ENCODE measurements at regions not wholly inside any gene's neighbourhood (a gene's known extent, or its start where the extent isn't known, plus 50 kb on each side); places are given as distances from the start of the nearest gene placed in this dataset.
A peak's percentile ranks its signal among the peaks of the same experiment; 100 is the strongest.

DNA sequence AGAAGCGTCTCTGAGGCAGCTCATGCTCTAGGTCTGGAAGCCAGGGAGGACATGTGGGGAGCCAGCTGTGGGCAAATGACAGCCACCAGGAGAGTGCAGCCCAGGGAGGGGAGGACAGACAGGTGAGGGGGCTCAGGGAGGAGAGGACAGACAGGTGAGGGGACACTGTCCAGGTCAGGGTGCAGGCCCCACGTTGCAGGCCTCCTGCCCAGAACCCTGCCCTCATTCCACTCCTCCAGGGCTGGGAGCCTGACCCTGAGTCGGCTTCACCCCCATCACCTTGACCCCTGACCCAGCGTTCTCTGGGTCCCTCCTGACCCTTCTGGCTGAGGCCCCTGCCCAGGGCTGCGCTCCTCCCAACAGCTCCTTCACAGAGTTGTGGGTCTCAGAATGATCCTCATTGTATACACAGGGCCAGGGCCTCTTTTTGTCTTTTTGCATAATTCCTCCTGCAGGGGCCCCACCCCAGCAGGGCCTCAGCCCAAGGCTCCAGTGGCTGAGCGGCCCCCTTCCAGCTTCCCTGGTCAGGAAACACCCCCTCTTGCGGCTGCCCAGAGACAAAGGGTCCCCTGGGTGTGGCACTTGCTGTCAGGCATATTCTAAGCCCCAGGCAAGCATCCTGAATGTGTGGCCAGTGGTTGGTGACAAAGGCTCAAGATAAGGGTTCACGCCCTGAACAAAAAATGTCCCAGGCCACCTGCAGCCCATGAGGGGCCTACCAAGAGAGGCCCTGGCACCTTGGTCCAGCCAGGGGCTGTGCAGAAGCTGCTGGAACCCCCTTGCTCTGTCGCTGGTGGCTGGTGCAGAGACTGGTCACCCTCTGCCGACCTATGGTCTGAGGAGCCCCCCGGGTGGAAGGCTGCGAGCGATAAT, 853.0 kb downstream of the BRD1 start:
- DNase-seq (no peak), ATAC-seq (no peak)
- POLR2A ChIA-PET: no interaction called here
- H3K36me3 Mint-ChIP-seq: no peaks in the 10 kb centered on the region
- H3K9me3 Mint-ChIP-seq: peaks cover 0 to 5% (median 0%) of the 10 kb centered on the region in 9 donors
- H3K4me3 Mint-ChIP-seq: no peak overlapping the region
- no peak overlapping the region for H3K27ac Mint-ChIP-seq
- no peaks in the 10 kb centered on the region for H3K4me1 Mint-ChIP-seq
- peaks cover 5 to 68% (median 19%) of the 10 kb centered on the region in 5 donors for H3K27me3 Mint-ChIP-seq

DNA sequence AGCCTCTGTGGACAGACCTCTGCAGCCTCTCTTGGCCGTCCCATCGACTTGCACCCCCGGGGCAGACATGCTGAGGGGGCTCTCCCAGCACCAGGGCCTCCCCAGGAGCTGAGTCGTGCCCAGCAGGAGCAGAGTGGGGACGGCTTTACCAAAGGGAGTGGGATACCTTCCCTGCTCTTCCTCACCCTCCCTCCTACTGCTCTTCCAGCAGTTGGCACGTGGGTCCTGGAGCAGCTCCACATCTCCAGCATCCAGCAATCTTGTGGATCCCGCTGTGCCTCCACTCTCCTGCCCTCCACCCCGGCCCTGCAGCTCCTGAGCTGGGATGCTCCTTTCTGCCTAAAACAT, 854.0 kb downstream of the BRD1 start:
- no peak for ATAC-seq
- peaks cover 5 to 63% (median 19%) of the 10 kb centered on the region in 5 donors for H3K27me3 Mint-ChIP-seq
- no peaks in the 10 kb centered on the region for H3K36me3 Mint-ChIP-seq
- H3K9me3 Mint-ChIP-seq: peaks cover 0 to 1% (median 0%) of the 10 kb centered on the region in 9 donors
- no peak overlapping the region for H3K4me3 Mint-ChIP-seq
- peak overlapping the region in 1 of 10 donors; percentile 41 for H3K27ac Mint-ChIP-seq
- POLR2A ChIA-PET: no interaction called here
- DNase-seq: no peak
- H3K4me1 Mint-ChIP-seq: no peaks in the 10 kb centered on the region

DNA sequence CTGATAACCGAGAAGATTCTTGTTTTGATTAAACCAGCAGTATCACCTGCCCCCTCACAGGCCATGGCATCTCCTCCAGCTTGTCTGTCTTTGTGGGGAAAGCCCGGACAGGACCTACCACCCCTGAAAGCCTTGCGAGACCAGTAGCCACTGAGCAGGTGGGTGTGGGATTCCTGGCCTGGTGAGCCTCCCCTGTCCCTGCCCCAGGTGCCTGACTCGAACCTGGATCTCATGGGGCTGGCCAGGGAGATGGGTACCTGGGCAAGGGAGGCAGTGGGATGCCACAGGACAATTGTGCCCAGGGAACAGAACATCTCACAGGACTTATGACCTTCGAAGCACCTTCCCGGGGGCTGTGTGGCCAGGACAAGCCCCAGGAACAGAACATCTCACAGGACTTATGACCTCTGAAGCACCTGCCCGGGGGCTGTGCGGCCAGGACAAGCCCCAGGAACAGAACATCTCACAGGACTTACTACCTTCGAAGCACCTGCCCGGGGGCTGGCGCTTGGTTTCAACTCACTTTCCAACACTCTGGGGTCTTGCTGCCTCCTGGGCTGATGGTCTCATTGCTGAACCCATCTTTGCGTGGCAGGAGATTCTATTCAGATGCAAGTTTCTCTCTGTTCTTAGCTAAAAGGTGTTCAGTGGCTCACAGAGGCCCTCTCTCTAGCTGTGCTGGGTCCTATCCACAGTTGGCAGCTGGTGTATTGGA, 854.5 kb downstream of the BRD1 start:
- H3K27ac Mint-ChIP-seq: no peak overlapping the region
- POLR2A ChIA-PET: no interaction called here
- H3K4me3 Mint-ChIP-seq: no peak overlapping the region
- H3K36me3 Mint-ChIP-seq: no peaks in the 10 kb centered on the region
- no peaks in the 10 kb centered on the region for H3K4me1 Mint-ChIP-seq
- H3K27me3 Mint-ChIP-seq: peaks cover 5 to 58% (median 19%) of the 10 kb centered on the region in 5 donors
- H3K9me3 Mint-ChIP-seq: no peaks in the 10 kb centered on the region
- DNase-seq: peak in 1 of 10 donors; percentile 13
- ATAC-seq: no peak

DNA sequence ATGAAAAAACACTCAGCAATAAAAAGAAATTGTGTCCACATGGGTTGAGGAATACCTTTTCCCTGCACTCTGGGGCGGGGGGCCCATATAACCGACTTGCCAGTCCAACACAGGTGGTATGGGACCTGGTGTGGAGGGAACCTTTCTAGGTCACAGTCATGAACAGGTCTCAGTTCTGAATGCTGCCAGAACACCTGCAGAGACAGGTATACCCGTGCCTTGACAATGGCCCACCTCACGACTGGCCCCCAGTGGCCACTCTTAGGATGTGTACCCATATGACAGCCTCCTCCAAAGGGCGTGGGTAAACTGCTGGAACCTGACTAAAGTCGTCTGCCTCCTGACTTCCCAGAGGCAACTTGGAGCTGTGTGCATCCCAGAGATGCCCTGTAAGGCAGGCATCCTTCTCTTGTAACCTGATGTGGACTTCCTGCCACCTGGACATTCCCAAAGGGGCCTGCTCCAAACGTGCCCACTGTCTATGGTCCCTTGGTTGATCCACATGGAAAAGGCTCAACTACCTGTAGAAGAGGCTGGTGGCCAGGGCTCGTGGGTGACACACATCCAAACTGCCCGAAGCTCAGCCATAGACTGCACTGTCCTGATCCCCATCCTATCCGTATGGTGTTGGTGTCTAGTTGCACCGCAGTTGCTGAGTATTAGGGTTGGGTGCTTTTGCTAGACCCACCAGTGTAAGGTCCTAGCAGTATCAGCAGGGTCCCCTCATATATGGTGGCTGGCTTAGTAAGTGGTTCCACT, 859.3 kb downstream of the BRD1 start:
- Mint-ChIP-seq H3K4me1 (no peaks in the 10 kb centered on the region), H3K27ac (peak overlapping the region in 1 of 10 donors; percentile 56), H3K27me3 (peaks cover 8 to 24% (median 11%) of the 10 kb centered on the region in 5 donors), H3K9me3 (peaks cover 0 to 5% (median 0%) of the 10 kb centered on the region in 9 donors), H3K36me3 (peaks cover 0 to 5% (median 0%) of the 10 kb centered on the region in 3 donors), H3K4me3 (no peak overlapping the region)
- ATAC-seq (peak; percentile 52 to 73), DNase-seq (peak in 3 of 10 donors; percentile 6 to 26 (median 11))
- POLR2A ChIA-PET: no interaction called here

DNA sequence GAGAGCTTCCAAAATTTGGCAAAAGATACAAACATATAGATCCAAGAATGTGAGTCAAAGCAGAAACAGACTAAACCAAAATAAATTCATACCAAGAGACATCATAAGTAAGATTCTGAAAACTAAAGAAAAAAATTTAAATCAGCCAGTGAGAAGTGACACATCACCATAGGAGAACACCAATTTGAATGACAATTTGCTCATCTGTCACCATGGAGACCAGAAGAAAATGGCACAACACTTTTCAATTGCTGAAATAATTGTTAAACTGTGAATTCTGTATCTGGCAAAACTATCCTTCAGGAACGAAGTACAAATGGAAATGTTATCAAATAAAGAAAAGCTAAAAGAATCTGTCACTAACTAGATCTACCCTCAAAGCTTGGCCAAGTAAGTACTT, 864.3 kb downstream of the BRD1 start:
- H3K9me3 Mint-ChIP-seq: peaks cover 0 to 5% (median 0%) of the 10 kb centered on the region in 9 donors
- no peak overlapping the region for H3K27ac Mint-ChIP-seq
- ATAC-seq (no peak), DNase-seq (no peak)
- no peak overlapping the region for H3K4me3 Mint-ChIP-seq
- H3K27me3 Mint-ChIP-seq: peaks cover 21 to 52% (median 41%) of the 10 kb centered on the region in 5 donors
- POLR2A ChIA-PET: interaction anchor here (0.6 kb wide), 1 partner anchor 121 kb away, joined by 4 read pairs; no protein-coding TSS in a partner anchor
- H3K36me3 Mint-ChIP-seq: peaks cover 0 to 5% (median 0%) of the 10 kb centered on the region in 3 donors
- H3K4me1 Mint-ChIP-seq: no peaks in the 10 kb centered on the region

DNA sequence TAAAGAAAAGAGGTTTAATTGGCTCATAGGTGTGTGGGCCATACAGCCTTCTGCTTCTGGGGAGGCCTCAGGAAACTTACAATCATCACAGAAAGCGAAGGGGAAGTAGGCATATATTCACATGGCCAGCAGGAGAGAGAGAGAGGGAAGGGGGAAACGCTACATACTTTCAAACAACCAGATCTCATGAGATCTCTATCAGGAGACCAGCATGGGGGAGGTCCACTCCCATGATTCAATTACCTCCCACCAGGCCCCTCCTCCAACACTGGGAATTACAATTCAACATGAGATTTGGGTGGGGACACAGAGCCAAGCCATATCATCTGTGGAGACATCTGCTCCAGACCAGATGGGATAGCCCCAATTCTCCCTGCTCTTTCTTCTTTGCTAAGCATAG, 866.0 kb downstream of the BRD1 start:
- Mint-ChIP-seq H3K27me3 (peaks cover 22 to 54% (median 48%) of the 10 kb centered on the region in 5 donors), H3K27ac (no peak overlapping the region), H3K36me3 (peaks cover 0 to 5% (median 0%) of the 10 kb centered on the region in 3 donors), H3K4me1 (peaks cover 0 to 4% (median 0%) of the 10 kb centered on the region in 4 donors), H3K9me3 (peaks cover 0 to 8% (median 0%) of the 10 kb centered on the region in 9 donors), H3K4me3 (no peak overlapping the region)
- POLR2A ChIA-PET: no interaction called here
- DNase-seq (no peak), ATAC-seq (no peak)

DNA sequence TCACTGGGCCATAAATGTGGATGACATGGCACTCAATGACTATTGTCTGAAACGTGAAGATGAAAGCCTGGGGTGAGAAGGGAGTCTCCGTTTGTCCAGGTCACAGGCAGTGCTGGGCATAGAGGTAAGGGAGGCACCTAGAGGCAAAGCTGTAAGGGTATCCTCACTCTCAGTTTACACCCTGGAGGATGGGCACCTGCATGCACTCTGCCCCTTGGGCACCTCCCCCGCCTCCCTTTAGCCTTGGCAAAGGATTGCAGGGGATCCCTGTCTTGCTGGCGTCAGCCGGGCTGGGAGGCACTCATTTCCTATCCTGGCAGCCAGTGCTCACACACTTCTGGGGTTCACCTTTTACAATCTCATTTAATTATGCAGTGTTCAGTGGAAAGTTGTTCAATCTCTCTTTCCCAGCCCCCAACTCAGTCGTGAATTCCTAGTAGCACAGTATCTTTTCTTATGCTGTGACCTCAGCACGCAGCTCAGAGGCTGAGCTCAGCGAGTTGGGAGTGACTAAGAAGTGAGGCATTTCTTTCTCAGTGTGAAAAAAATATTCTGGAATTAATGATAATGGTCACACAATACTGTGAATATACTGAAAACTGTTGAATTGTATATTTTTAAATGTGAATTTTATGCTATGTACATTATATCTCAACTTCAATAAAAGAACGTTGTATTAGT, 866.6 kb downstream of the BRD1 start:
- H3K9me3 Mint-ChIP-seq: peaks cover 0 to 12% (median 0%) of the 10 kb centered on the region in 9 donors
- no peak overlapping the region for H3K27ac Mint-ChIP-seq
- ATAC-seq (no peak), DNase-seq (peak in 1 of 10 donors; percentile 14)
- H3K27me3 Mint-ChIP-seq: peaks cover 22 to 58% (median 48%) of the 10 kb centered on the region in 5 donors
- no peak overlapping the region for H3K4me3 Mint-ChIP-seq
- H3K4me1 Mint-ChIP-seq: peaks cover 0 to 9% (median 0%) of the 10 kb centered on the region in 4 donors
- POLR2A ChIA-PET: no interaction called here
- peaks cover 0 to 5% (median 0%) of the 10 kb centered on the region in 3 donors for H3K36me3 Mint-ChIP-seq

DNA sequence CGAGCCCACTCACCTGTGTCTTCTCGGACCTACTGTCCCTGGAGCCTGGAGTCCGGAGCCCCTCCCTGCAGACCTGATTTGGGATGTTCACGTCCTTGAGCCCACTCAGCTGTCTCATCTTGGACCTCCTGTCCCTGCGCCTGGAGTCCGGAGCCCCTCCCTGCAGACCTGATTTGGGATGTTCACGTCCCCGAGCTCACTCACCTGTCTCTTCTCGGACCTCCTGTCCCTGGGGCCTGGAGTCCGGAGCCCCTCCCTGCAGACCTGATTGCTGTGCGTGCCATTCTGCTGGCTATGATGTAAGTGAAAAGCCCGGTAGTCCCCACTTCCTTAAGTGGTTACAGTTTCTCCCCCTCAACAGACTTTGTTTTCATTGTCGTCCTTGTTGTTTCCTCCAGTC, 867.1 kb downstream of the BRD1 start:
- no peak overlapping the region for H3K27ac Mint-ChIP-seq

DNA sequence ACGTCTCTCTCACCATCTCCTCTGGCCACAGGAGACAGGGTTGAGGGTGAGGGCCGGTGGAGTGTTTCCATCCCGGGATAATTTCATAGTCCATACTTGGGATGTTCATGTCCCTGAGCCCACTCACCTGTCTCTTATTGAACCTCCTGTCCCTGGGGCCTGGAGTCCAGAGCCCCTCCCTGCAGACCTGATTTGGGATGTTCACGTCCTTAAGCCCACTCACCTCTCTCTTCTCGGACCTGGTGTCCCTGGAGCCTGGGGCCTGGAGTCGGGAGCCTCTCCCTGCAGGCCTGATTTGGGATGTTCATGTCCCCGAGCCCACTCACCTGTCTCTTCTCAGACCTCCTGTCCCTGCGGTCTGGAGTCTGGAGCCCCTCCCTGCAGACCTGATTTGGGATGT, 868.2 kb downstream of the BRD1 start:
- Mint-ChIP-seq H3K9me3 (peaks cover 0 to 12% (median 0%) of the 10 kb centered on the region in 9 donors), H3K4me1 (peaks cover 0 to 9% (median 0%) of the 10 kb centered on the region in 4 donors), H3K27ac (no peak overlapping the region), H3K36me3 (peaks cover 0 to 5% (median 0%) of the 10 kb centered on the region in 3 donors), H3K4me3 (no peak overlapping the region), H3K27me3 (peaks cover 22 to 55% (median 48%) of the 10 kb centered on the region in 5 donors)
- peak in 1 of 10 donors; percentile 2 for DNase-seq
- POLR2A ChIA-PET: no interaction called here
- ATAC-seq: no peak

More for the DNA sequence above, 867.1 kb downstream of the BRD1 start:
- POLR2A ChIA-PET: no interaction called here
- Mint-ChIP-seq H3K27me3 (peaks cover 22 to 58% (median 48%) of the 10 kb centered on the region in 5 donors), H3K4me3 (no peak overlapping the region), H3K36me3 (peaks cover 0 to 5% (median 0%) of the 10 kb centered on the region in 3 donors), H3K4me1 (peaks cover 0 to 9% (median 0%) of the 10 kb centered on the region in 4 donors), H3K9me3 (peaks cover 0 to 12% (median 0%) of the 10 kb centered on the region in 9 donors)
- ATAC-seq (no peak), DNase-seq (peak in 1 of 10 donors; percentile 5)

DNA sequence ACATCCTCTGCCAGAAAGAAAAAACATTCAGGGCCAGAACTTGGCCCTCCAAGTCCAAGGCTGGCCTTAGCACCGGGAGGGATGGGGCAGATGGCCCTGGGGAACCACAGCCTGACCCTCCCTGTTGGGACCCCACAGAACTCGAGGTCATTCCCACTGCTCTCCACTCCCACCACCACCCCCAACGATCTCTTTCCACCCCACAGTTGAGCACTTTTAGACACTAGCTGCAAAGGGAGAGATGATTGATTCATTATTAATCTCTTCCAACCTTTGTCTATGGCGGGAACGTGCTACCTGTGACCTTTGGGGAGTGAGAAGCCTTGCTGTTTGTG, 869.7 kb downstream of the BRD1 start:
- POLR2A ChIA-PET: no interaction called here
- Mint-ChIP-seq H3K36me3 (no peaks in the 10 kb centered on the region), H3K4me1 (peaks cover 0 to 9% (median 0%) of the 10 kb centered on the region in 4 donors), H3K9me3 (peaks cover 0 to 8% (median 0%) of the 10 kb centered on the region in 9 donors), H3K4me3 (no peak overlapping the region), H3K27ac (no peak overlapping the region), H3K27me3 (peaks cover 13 to 47% (median 36%) of the 10 kb centered on the region in 5 donors)
- DNase-seq (peak in 1 of 10 donors; percentile 7), ATAC-seq (no peak)

DNA sequence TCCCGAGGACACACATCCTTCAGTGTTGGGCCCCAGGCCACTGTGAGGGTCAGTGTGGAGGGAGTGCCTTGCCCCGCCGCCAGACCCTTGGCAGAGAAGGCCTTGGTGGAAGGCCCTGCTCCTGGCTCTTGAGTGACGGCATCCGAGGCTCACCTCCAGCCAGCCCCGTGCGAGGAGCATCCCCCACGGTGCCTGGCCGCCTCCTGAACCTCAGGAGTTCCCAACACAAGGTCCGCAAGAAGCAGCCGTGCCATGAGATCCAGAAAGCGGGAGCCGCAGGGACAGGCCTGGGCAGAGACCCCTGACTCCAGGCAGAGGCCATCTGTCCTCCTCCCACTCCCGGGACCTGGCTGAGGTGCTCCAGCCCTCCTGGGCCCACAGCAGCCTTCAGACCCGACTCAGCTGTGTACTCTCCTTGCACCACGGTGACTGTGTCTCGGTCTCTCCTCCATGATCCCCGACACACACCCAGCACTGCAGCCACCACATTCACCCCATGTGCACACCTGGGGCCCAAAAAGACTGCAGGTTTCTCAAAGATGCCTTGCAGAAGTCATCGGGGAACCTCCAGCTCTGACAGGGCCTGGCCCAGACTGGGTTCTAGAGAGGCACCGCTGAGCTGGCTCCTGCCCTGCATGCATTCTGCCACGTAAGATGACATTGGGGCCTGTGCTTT, 870.2 kb downstream of the BRD1 start:
- peaks cover 0 to 8% (median 0%) of the 10 kb centered on the region in 9 donors for H3K9me3 Mint-ChIP-seq
- H3K27ac Mint-ChIP-seq: no peak overlapping the region
- DNase-seq (peak in 1 of 10 donors; percentile 7), ATAC-seq (no peak)
- no peaks in the 10 kb centered on the region for H3K36me3 Mint-ChIP-seq
- H3K27me3 Mint-ChIP-seq: peaks cover 12 to 43% (median 31%) of the 10 kb centered on the region in 5 donors
- no peak overlapping the region for H3K4me3 Mint-ChIP-seq
- POLR2A ChIA-PET: no interaction called here
- H3K4me1 Mint-ChIP-seq: peaks cover 0 to 9% (median 0%) of the 10 kb centered on the region in 4 donors

All from naive thymus-derived CD8-positive, alpha-beta T cell (primary cell).